Activated CD8-positive, alpha-beta memory T cell treated with anti-CD3 and anti-CD28 coated beads, Interleukin-2, amount 10 ng/mL, durations not matched to agents 7 days and 5 days (primary cell): ENCODE measurements at regions not wholly inside any gene's neighbourhood (a gene's known extent, or its start where the extent isn't known, plus 50 kb on each side); places are given as distances from the start of the nearest gene placed in this dataset.

Experiments used
- ATAC-seq: fragments of 150-1000 bp; cut with Tn5 transposase; one replicate; pipeline ENCODE4 v1.10.0; 2021; ENCODE audit warnings: moderate library complexity
- CTCF ChIA-PET: fragments of 350-600 bp; sonication (Branson Sonifier 250); formaldehyde crosslinking; loops from one replicate; lab custom pipeline; 2021; ENCODE audit warnings: antibody characterized with exemption; lab: Charles Lee
- DNase-seq: peaks from one replicate; pipeline ENCODE4 v3.0.0-alpha.2; 2020
- H3K27ac Mint-ChIP-seq: one replicate; pipeline ENCODE4 v1.8.0; 2021; ENCODE audit warnings: mild to moderate bottlenecking, mixed read lengths
- H3K27me3 Mint-ChIP-seq: one replicate; pipeline ENCODE4 v1.8.0; 2021; ENCODE audit warnings: mixed read lengths
- H3K36me3 Mint-ChIP-seq: one replicate; pipeline ENCODE4 v1.8.0; 2021; ENCODE audit warnings: mild to moderate bottlenecking, mixed read lengths
- H3K4me1 Mint-ChIP-seq: one replicate; pipeline ENCODE4 v1.8.0; 2021; ENCODE audit warnings: mixed read lengths
- H3K4me3 Mint-ChIP-seq: one replicate; pipeline ENCODE4 v1.8.0; 2021; ENCODE audit warnings: mild to moderate bottlenecking, moderate library complexity, mixed read lengths
- H3K9me3 Mint-ChIP-seq: one replicate; pipeline ENCODE4 v1.8.0; 2022; ENCODE audit warnings: low read depth, mixed read lengths

DNA sequence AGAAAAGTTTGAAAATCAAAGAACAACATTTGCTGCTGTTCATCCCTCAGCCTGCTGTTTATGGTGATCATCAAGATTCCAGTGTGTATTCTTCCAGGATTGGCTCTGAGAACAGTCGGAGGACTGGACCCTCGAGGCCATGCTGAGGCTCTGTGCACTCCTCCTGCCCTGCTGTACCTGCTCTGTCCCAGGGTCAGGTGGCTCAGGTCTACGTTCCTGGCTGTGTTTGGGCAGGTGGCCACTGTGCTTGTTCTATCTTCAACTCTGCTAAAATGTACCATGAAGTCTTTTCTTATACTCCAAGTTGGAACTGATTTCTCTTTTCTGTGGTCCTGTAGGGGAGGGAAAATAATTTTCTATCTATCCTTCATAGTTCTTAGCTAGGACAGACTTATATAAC is 175.9 kb downstream of the RWDD3 start:
- Mint-ChIP-seq H3K36me3 (no peaks in the 10 kb centered on the region), H3K4me3 (no peak overlapping the region), H3K27me3 (no peaks in the 10 kb centered on the region), H3K4me1 (no peaks in the 10 kb centered on the region), H3K27ac (no peak overlapping the region), H3K9me3 (no peaks in the 10 kb centered on the region)
- CTCF ChIA-PET: no interaction called here
- no peak for DNase-seq
- no peak for ATAC-seq

DNA sequence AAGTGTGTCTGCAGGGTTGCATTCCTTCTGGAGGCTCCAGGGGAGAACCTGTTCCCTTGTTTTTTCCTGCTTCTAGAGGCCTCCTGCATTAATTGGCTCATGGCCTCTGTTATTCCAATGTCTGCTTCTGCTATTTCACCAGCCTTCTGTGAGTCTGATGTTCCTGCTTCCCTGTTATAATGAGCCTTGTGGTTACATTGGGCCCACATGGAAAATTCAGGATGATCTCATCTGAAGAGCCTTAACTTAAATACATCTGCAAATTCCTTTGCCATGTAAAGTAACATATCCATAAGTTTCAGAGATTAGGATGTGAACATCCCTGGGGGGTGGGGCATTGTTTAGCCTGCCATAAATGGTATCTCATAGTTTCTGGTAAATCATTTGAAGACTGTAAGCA is 181.1 kb downstream of the RWDD3 start:
- Mint-ChIP-seq H3K27ac (no peak overlapping the region), H3K4me3 (no peak overlapping the region), H3K4me1 (no peaks in the 10 kb centered on the region), H3K36me3 (no peaks in the 10 kb centered on the region), H3K27me3 (no peaks in the 10 kb centered on the region), H3K9me3 (no peaks in the 10 kb centered on the region)
- CTCF ChIA-PET: no interaction called here
- DNase-seq (no peak), ATAC-seq (no peak)

DNA sequence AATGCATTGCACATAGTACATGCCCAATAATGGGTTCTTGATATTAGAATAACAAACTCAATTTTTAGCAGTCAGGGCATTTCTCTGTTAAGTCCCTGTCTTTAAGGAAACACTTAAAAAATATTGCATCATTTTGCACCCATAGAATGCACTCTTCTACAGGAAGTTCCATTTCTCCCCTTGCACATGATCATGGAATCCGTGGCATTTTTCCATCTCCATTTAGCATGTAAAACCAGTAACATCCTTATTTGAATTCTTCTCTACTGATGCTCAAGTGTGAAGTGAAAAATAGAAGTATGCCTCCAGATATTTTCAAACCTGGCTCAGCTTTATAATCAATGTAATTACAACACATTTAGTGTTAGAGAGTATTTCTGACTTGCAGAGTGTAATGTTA is 192.8 kb downstream of the RWDD3 start:
- CTCF ChIA-PET: no interaction called here
- Mint-ChIP-seq H3K27ac (no peak overlapping the region), H3K27me3 (no peaks in the 10 kb centered on the region), H3K4me1 (no peaks in the 10 kb centered on the region), H3K4me3 (no peak overlapping the region), H3K9me3 (no peaks in the 10 kb centered on the region), H3K36me3 (no peaks in the 10 kb centered on the region)
- DNase-seq (no peak), ATAC-seq (no peak)

DNA sequence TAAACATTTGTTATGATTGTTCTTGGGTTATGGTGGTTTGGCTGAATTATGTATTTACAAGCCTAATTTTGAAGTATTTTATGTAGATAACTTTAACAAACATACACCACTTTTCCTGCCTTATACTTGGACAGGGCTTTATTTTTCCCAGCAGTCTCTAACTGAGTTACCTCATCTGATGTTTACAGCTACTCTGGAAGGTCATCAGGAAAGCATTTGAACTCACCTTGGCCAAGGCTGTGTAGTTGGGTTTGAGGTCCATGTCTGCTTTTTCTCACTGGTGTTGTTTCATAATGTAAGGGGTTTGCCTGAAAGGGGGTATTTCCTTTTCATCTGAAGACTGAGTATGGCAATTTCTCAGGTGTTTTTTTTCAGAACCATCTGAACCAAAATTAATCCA is 193.5 kb downstream of the RWDD3 start:
- Mint-ChIP-seq H3K27ac (no peak overlapping the region), H3K9me3 (no peaks in the 10 kb centered on the region), H3K27me3 (no peaks in the 10 kb centered on the region), H3K4me1 (no peaks in the 10 kb centered on the region), H3K36me3 (no peaks in the 10 kb centered on the region), H3K4me3 (no peak overlapping the region)
- CTCF ChIA-PET: no interaction called here
- DNase-seq: no peak
- no peak for ATAC-seq

DNA sequence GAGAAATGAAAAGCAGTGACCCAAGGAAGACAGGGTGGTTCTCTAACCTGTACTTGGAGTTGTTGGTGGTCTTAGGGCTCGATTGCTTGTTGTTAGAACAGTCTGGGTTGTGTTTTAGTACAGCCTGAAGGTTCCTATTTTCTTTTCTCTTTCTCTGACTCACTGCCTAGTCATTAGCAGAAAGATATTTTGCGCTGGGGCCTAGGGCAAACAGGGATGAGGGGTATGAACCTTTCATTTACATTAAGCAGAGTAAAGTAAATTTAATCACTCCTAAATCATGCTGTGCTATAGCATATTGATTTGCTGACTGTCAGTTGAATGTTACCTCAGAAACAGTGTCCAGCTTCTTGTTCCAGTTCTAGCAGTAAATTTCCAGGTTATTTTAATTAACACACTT is 197.2 kb downstream of the RWDD3 start:
- Mint-ChIP-seq H3K27ac (no peak overlapping the region), H3K9me3 (no peaks in the 10 kb centered on the region), H3K4me1 (no peaks in the 10 kb centered on the region), H3K4me3 (no peak overlapping the region), H3K36me3 (no peaks in the 10 kb centered on the region), H3K27me3 (no peaks in the 10 kb centered on the region)
- DNase-seq: no peak
- CTCF ChIA-PET: no interaction called here
- no peak for ATAC-seq

DNA sequence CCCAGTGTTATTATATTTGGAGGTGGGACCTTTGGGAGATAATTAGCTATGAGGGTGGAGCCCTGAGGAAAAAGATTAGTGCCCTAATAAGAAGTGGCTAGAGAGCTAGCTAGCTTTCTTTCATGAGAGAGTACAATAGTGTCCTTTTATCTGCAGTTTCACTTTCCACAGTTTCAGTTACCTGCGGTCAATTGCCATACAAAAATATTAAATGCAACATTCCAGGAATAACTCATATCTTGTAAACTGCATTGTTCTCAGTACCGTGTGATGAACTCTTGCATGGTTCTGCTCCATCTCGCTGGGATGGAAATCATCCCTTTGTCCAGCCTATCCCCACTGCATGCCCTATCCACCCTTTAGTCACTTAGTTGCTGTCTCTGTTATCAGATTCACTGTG is 201.6 kb downstream of the RWDD3 start:
- H3K27me3 Mint-ChIP-seq: no peaks in the 10 kb centered on the region
- no peak overlapping the region for H3K27ac Mint-ChIP-seq
- DNase-seq: no peak
- H3K9me3 Mint-ChIP-seq: no peaks in the 10 kb centered on the region
- H3K4me1 Mint-ChIP-seq: no peaks in the 10 kb centered on the region
- CTCF ChIA-PET: no interaction called here
- H3K36me3 Mint-ChIP-seq: no peaks in the 10 kb centered on the region
- ATAC-seq: no peak
- H3K4me3 Mint-ChIP-seq: no peak overlapping the region

DNA sequence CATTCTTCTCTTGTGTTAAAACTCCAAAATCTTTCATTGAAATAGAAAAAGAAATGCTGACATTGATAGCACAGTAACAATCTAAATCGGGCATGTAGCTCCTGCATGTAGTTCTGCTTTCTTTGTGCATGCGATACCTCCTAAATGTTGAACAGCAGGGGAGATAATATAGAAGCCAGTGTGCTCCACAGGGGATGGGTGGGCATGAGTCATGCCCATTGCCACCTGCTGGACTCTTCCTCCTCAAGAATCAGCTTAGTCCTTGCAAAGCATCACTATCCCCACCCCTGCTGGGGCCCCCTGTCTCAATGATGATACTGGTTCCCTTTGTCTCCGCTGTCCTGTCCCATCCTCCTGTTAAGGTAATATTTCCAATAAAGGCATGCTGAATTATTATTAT is 203.0 kb downstream of the RWDD3 start:
- CTCF ChIA-PET: no interaction called here
- H3K4me1 Mint-ChIP-seq: no peaks in the 10 kb centered on the region
- H3K27ac Mint-ChIP-seq: no peak overlapping the region
- ATAC-seq: no peak
- no peaks in the 10 kb centered on the region for H3K27me3 Mint-ChIP-seq
- H3K36me3 Mint-ChIP-seq: no peaks in the 10 kb centered on the region
- no peak overlapping the region for H3K4me3 Mint-ChIP-seq
- H3K9me3 Mint-ChIP-seq: no peaks in the 10 kb centered on the region
- DNase-seq: no peak

DNA sequence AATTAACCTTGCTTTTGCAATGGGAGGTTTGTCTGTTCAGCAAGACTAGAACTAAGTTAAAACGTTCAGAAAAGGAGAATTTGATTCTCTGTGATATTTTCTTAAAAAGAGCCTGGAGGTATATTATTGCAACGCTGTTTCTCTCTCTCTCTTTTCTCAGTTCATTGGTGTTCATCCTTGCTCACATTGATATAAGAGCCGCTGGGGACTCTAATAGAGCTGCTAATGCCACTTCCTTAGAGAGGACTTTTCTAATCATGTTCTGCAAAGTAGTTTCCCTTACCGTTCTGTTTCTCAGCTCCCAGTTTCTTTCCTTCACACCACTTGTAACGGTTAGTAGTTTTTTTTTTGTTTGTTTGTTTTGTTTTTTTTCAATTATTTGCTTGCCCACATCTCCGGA is 203.8 kb downstream of the RWDD3 start:
- DNase-seq: no peak

DNA sequence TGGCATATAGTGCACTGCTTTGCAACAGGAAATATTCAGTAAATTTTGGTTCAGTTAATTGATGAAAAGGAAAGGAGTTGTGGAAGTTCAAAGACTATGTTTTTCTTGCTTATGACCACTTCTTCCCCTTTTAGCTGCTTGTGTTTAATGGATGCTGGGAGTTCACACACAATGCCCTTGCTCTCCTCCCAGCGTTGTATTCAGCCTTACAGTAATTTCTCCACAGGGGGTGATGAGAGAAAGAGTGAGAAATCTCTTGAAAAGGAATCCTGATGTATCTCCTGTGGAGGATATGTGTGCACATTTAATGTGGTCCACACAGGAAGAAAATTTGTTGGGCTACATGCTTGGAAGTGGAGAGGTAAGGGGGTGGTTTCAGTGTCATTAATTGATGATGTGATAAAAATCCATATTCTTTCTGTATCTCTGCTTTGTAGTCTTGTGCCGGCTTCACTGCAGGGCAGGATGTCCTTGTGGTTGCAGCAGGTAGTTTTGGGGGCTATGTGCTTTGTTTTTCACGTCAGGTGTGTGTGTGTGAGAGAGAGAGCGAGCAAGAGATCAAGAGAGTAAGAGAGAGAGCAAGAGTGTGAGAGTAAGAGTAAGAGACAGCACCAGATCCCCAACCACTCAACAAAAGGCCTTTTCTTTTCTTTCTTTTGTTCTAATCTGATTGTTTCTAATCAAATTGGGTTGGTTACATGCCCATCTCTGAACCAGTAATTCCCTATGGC is 204.4 kb downstream of the RWDD3 start:
- no peak for ATAC-seq
- Mint-ChIP-seq H3K4me3 (no peak overlapping the region), H3K36me3 (no peaks in the 10 kb centered on the region), H3K4me1 (no peaks in the 10 kb centered on the region), H3K27ac (no peak overlapping the region), H3K9me3 (no peaks in the 10 kb centered on the region), H3K27me3 (no peaks in the 10 kb centered on the region)
- CTCF ChIA-PET: no interaction called here
- no peak for DNase-seq

More for the DNA sequence above, 203.8 kb downstream of the RWDD3 start:
- Mint-ChIP-seq H3K9me3 (no peaks in the 10 kb centered on the region), H3K4me3 (no peak overlapping the region), H3K36me3 (no peaks in the 10 kb centered on the region), H3K27ac (no peak overlapping the region), H3K4me1 (no peaks in the 10 kb centered on the region), H3K27me3 (no peaks in the 10 kb centered on the region)
- CTCF ChIA-PET: no interaction called here
- no peak for ATAC-seq

DNA sequence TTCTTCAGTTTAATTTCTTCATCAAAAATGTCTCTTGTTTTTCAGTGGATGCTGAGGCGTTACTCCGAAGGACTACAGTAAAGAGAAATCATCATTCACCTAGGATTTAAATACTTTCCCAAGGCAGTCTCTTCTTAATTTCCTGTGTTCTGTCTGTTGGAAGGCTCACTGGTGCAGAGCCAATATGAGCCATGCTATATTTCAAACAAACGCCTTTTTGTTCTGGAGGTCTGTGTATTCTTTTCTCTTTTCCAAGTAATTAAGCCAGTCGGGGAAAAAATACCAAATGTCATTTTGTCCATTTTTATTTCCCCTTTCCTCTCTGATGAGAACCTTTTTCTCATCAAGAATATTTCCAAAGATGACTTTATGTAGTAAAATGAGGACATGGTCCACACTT is 206.5 kb downstream of the RWDD3 start:
- no peaks in the 10 kb centered on the region for H3K9me3 Mint-ChIP-seq
- no peak overlapping the region for H3K27ac Mint-ChIP-seq
- CTCF ChIA-PET: no interaction called here
- ATAC-seq (no peak), DNase-seq (no peak)
- H3K4me1 Mint-ChIP-seq: no peaks in the 10 kb centered on the region
- no peak overlapping the region for H3K4me3 Mint-ChIP-seq
- H3K36me3 Mint-ChIP-seq: no peaks in the 10 kb centered on the region
- no peaks in the 10 kb centered on the region for H3K27me3 Mint-ChIP-seq

DNA sequence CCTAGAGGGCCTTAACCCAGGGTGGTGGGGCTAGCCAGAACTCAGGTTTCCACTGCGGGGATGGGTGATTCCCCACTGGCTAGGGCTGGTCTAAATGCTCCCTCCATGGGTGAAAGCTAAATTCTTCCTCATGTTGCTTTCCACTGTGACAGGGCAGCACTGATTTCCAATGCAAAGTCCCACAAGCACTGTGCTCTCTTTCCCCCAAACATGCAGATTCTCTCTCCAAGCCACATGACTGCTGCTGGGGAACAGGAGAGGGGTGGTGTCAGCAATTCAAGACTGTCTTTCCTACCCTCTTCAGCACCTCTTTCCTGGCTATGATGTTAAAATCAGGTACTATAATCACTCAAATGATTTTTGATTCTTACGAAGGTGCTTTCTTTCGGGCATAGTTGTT is 215.5 kb downstream of the RWDD3 start:
- Mint-ChIP-seq H3K4me3 (no peak overlapping the region), H3K4me1 (no peaks in the 10 kb centered on the region), H3K36me3 (no peaks in the 10 kb centered on the region), H3K27me3 (no peaks in the 10 kb centered on the region), H3K27ac (no peak overlapping the region), H3K9me3 (peaks cover 4% of the 10 kb centered on the region)
- CTCF ChIA-PET: no interaction called here
- ATAC-seq (no peak), DNase-seq (no peak)

DNA sequence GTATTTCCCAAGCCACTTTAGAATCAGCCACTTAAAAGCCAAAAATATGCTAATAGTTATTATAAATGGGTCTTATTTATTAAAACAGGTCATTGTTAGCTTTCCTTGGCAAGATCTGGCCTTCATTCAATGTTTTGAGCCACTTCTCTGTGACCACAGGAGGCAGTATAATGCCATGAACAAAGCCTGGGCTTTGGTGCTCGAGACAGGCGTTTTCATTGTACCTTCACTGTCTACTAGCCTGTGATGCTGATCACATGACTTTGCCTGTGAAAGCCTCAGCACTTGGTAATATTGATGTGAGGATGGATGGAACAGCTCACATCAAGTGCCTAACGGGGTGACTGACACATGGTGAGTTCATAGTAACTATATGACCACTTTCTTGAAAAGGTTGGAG is 217.0 kb downstream of the RWDD3 start:
- no peaks in the 10 kb centered on the region for H3K36me3 Mint-ChIP-seq
- CTCF ChIA-PET: no interaction called here
- no peaks in the 10 kb centered on the region for H3K27me3 Mint-ChIP-seq
- ATAC-seq (no peak), DNase-seq (no peak)
- H3K9me3 Mint-ChIP-seq: peaks cover 4% of the 10 kb centered on the region
- H3K4me3 Mint-ChIP-seq: no peak overlapping the region
- no peaks in the 10 kb centered on the region for H3K4me1 Mint-ChIP-seq
- no peak overlapping the region for H3K27ac Mint-ChIP-seq

DNA sequence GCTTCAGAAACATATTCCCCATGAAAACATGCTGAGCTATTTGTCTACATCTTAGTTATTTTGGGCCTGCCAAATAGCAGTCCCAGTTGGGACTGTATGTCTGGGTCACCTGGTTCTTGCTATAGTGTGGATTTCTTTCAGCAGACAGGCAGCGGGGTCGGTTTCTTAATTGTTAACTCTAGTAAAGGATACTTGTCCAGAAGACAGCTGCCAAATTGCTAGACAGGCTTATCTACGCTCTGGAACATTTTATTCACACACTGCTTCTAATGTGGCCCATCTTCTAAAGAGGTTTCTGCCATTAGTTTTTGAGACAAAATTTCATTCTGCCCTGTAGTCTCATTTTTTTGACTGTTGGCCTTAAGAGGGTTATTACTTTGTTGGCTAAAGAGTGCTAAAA is 217.9 kb downstream of the RWDD3 start:
- CTCF ChIA-PET: no interaction called here
- H3K36me3 Mint-ChIP-seq: no peaks in the 10 kb centered on the region
- H3K9me3 Mint-ChIP-seq: peaks cover 4% of the 10 kb centered on the region
- H3K27ac Mint-ChIP-seq: no peak overlapping the region
- no peak overlapping the region for H3K4me3 Mint-ChIP-seq
- H3K4me1 Mint-ChIP-seq: no peaks in the 10 kb centered on the region
- ATAC-seq: no peak
- no peak for DNase-seq
- H3K27me3 Mint-ChIP-seq: no peaks in the 10 kb centered on the region

DNA sequence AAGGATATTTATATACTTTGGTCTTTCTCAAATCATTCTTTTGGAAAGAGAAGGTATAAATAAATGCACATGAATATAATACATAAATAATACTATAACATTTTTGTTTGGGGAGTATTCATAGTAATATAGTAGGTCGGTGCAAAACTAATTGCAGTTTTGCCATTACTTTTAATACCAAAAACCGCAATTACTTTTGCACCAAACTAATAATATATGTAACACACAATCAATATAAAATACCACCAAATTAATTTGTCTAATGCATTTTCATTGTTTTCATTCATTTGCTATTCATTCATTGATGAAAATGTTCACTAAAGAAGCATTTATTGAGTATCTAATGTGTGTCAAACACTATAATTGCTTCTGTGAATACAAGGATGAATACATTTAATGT is 219.0 kb downstream of the RWDD3 start:
- ATAC-seq: no peak
- Mint-ChIP-seq H3K9me3 (peaks cover 4% of the 10 kb centered on the region), H3K27me3 (no peaks in the 10 kb centered on the region), H3K4me3 (no peak overlapping the region), H3K36me3 (no peaks in the 10 kb centered on the region), H3K4me1 (no peaks in the 10 kb centered on the region), H3K27ac (no peak overlapping the region)
- CTCF ChIA-PET: no interaction called here
- no peak for DNase-seq

DNA sequence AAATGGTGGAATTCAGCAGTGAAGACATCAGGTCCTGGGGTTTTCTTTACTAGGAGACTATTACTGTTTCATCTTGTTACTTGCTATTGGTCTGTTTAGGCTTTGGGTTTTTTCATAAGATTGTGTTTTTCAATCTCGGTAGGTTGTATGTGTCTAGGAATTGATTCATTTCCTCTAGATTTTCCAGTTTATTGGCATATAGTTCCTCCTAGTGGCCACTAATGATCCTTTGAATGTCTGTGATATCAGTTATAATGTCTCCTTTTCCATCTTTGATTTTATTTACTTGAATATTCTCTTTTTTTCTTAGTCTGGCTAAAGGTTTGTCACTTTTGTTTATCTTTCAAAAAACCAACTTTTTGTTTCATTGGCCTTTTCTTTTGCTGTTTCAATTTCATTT is 233.0 kb downstream of the RWDD3 start:
- no peak overlapping the region for H3K27ac Mint-ChIP-seq
- DNase-seq (no peak), ATAC-seq (no peak)
- H3K4me3 Mint-ChIP-seq: no peak overlapping the region
- H3K4me1 Mint-ChIP-seq: no peaks in the 10 kb centered on the region
- peaks cover 7% of the 10 kb centered on the region for H3K9me3 Mint-ChIP-seq
- no peaks in the 10 kb centered on the region for H3K27me3 Mint-ChIP-seq
- CTCF ChIA-PET: no interaction called here
- no peaks in the 10 kb centered on the region for H3K36me3 Mint-ChIP-seq
